GM18861 (cell line): ENCODE measurements at regions not wholly inside any gene's neighbourhood (a gene's known extent, or its start where the extent isn't known, plus 50 kb on each side); places are given as distances from the start of the nearest gene placed in this dataset.
"Not testable (repeated sequence)": the region's sequence is repeated elsewhere in the genome, so short reads cannot be mapped to it uniquely, and the experiment has no call there.

Experiments used
- ATAC-seq: cut with Tn5 transposase; IDR thresholded peaks from one replicate; pipeline ENCODE4 v1.9.1; 2021; ENCODE audit not compliant: unreplicated experiment

- ATAC-seq, result peak; percentile 80
Measured at GRCh38 chr5:153352685-153353219, 137.7 kb upstream of the GRIA1 start.

DNA sequence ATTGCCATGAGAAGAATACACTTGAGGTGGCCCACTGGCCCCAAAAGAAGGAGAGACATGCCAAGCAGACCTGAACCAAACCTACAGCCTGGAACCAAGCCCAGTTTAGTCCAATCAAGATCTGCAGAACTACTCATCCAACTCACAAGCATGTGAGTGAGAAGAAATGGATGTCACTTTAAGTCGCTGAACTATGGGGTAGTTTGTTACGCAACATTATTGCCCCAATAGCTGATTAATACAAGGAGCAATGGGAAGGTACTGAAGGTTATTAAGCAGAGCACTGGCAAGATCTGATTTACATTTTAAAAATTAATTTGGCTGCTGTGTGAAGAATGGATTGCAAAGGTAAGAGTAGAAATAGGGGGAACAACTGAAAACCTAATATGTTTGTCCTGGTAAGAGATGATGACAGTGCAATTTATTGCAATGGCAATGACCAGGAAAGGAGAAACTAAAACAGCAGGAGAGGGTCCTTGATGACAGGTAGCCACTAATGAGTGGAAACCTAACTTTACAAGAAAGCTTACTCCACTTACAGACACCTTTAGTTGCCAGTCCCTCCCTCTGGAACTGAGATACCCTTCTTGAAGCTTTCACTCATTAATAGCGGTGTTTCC lies 132.9 kb upstream of the GRIA1 start:
- no peak for ATAC-seq

- peak; percentile 86 for ATAC-seq
Measured at GRCh38 chr5:153358315-153358976, 132.0 kb upstream of the GRIA1 start.

- no peak for ATAC-seq
Measured at GRCh38 chr5:153360860-153361259, 129.6 kb upstream of the GRIA1 start.

- no peak for ATAC-seq
Measured at GRCh38 chr5:153361735-153362409, 128.6 kb upstream of the GRIA1 start.

GRCh38 chr5:153365547-153365946 lies 124.9 kb upstream of the GRIA1 start:
- ATAC-seq, result peak; percentile 73

DNA sequence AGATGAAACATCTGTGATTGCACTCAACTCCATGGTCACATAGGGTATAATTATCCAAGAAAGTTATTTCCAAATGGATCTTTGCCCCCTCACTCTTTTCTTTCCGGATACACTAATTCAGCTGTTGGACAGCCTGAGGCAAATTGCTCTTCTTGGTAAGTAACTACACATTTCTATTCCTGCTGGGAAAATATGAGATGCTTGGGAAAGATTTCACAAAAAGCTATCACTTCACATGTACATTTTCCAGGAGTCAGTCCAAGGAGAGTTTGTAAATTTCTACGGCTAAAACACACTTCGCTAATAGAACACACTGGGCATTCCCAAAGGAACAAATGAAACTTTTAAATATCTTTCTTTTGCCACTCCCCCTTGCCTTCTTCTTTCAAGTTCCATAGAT lies 123.0 kb upstream of the GRIA1 start:
- ATAC-seq, result no peak

- no peak for ATAC-seq
Measured at GRCh38 chr5:153372425-153373129, 117.9 kb upstream of the GRIA1 start.

DNA sequence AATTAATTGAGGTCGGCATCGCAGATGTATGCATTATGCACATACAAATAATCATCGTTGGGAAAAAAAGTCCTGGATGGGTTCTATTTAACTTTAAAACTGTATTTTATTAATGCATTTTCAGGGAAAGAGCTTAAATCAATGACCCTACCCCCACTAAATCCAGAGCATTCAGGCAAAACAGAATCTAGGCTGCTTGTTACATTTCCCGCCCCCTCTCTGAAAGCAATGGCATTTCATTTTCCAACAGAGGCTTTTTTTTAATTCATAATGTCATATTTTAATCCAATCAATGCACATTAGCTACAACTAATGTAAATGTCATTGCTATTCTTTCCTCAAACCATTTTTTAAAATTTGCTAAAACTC lies 117.4 kb upstream of the GRIA1 start:
- no peak for ATAC-seq

DNA sequence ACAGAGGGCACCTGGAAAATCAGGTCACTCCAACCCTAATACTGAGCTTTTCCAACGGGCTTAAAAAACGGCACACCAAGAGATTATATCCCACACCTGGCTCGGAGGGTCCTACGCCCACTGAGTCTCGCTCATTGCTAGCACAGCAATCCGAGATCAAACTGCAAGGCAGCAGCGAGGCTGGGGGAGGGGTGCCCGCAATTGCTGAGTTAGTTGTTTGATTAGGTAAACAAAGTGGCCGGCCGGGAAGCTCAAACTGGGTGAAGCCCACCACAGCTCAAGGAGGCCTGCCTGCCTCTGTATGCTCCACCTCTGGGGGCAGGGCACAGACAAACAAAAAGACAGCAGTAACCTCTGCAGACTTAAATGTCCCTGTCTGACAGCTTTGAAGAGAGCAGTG lies 108.8 kb upstream of the GRIA1 start:
- not testable (repeated sequence) for ATAC-seq

DNA sequence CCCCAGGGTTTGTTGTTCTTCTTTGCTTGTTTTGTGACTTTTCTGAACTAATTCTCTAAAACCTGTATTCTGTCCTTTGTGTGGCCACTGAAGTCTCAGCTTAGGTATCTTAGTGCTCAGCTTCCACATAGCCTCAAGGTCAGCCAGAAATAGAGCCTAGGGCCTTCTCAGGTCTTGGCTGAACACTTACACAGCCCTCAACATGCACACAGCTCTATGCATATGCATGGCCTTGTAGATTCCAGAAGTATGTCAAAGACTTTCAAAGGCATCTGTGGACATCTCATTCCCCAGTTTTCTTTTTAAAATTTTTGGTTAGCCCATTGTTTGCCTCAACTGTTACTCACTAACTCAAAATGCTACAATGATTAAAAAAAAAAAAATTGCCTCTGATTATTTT lies 99.9 kb upstream of the GRIA1 start:
- ATAC-seq, result no peak

DNA sequence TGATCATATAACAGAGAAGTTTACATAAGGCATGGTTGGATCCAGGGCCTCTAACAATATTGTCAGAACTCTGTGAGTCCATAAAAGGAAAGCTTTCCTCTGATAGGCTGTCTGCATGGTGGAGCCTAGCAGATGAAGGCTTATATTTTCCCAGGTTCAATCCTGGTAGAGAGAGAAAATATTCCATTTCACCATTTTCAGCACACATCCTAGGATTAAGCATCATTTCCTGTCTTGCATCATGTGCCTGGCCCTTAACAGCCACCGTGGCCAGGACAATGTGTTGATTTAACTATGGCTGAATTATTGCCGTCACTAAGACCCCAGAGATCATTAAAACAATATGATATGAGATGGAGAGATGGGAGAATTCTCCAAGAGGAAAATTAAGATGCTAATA lies 90.9 kb upstream of the GRIA1 start:
- no peak for ATAC-seq

DNA sequence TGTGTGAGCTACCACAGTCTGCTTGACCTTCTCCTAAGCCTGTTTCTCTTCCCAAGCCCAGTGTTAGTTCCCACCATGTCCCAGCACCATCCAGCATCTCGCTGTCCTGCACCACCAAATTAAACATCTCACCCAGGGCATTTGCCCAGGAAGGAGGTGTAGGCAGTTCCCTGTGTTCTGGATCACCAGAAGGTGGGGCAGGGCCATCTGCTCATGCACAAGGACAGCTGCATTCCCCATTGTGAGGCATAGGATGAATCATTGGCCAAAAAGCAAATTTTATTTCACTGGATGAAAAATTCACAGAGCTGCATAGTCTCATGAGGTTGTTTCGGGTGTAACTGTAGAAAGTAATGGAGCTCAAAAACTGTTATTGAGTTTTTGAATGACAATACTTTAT lies 89.5 kb upstream of the GRIA1 start:
- no peak for ATAC-seq

GRCh38 chr5:153402550-153402949 lies 87.9 kb upstream of the GRIA1 start:
- no peak for ATAC-seq

DNA sequence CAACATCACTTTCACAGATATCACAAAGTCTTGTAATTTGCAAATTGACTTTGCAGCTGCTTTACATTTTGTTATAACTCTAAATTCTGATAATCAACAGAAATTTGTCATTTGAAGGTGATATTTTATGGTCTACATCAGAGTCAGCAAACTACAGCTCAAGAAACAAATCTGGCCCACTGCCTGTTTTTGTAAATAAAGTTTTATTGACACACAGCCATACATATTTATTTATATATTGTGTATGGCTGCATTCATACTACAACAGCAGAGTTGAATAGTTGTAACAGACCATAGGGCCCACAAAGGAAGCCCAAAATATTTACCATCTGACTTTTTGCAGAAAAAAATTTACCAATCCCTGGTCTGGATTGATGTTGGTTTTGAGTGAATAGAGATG lies 87.0 kb upstream of the GRIA1 start:
- no peak for ATAC-seq

DNA sequence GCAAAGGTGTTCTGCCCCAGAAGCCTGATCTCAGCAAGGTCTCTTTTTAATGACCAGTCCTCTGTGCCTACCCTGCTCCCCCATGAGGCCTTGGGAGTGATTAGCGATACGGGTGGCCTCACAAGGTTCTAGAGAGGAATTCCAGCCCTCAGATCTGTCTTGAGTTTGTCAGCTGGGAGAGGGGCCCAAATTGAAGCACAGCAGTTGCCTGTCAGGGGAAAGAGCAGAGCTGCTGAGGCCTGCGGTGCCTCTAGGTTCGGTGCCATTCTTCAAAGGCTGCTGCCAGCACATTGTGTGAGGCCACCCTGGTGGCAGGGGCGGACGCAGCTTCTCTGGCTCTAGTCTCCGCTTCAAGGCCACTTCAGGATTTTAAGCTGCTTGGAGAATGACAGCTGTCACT lies 85.7 kb upstream of the GRIA1 start:
- ATAC-seq, result no peak

GRCh38 chr5:153421676-153422075 lies 68.8 kb upstream of the GRIA1 start:
- no peak for ATAC-seq

GRCh38 chr5:153425914-153426313 lies 64.6 kb upstream of the GRIA1 start:
- ATAC-seq, result no peak

DNA sequence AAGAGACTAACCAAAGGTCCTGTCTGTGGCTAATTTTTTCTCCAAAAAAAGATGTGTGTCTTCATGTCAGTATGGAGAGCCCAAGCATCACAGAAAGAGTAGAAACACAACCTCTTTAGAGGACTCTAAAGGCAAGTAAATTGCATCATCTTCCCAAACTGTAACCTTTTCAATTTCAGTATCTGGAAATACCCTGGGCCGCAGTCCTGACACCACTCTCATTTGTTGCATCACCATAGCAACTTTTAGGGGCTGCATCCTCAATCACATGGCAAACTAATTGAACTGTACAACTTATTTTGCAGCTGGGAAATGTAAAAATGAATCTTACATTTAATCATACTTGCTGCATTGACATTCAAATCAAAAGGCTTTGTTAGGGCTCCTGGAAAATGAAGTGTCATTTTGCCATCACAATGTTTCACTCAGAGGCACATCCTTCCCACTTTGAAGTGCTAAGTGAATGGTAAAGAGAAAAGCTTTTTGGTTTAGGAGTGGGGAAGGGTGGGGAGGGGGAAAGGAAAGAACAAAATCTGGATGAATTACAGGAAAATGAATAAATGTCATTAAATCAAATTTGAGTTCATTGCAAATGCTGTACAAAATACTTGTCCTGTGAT lies 60.6 kb upstream of the GRIA1 start:
- ATAC-seq, result peak; percentile 84

- ATAC-seq, result no peak
Measured at GRCh38 chr5:153432583-153432982, 57.9 kb upstream of the GRIA1 start.

DNA sequence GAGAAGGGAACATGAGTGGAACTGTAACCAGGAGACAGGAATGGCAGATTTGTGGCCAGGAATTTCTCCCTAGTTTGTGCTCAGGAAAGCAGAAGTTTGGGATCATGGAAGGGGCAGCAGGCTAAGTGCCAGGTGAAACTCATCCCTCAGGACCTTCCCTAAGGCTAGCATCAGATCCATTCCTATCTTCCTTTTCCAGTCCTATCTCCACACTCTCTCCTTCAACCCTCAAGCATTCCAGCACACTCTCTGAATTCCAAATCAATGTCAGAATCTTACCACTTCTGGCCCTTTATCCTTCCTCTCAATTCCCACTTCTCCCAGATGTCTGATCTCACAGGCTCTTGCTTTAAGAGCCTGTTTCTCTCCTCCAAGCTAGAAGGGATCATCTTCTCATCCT lies 53.2 kb upstream of the GRIA1 start:
- ATAC-seq, result no peak
